ENCODE measurements at regions not wholly inside any gene's neighbourhood (a gene's known extent, or its start where the extent isn't known, plus 50 kb on each side); places are given as distances from the start of the nearest gene placed in this dataset.

DNA sequence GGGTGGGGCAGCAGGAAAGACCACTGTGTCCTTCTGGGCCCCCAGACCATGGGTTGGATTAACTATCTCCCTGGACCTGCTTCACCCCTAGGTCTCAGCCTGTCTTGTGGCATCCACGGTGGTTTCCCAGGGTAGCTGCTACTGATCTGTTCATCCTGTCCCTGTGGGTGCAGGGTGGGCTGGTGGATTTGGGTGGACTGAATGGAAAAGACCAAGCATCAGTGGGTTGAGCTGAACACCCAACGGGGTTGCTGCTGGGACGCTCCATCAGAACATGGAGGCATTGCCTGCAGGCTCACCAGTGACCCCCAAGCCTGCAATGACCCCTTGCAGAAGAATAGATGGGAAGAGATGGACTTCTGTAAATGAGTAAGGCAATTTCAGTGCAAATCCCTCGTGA is 812.1 kb downstream of the TBC1D22A start:
- Histone ChIP-seq H3K27me3 (ENCODE audit: insufficient read depth, low read length) (no peaks in the 10 kb centered on the region), H3K27ac (ENCODE audit: low read length) (no peak overlapping the region), H3K9ac (ENCODE audit: low read depth, low read length) (no peak overlapping the region), H3K36me3 (ENCODE audit: insufficient read depth, low read depth, low read length) (no peaks in the 10 kb centered on the region), H3K4me1 (ENCODE audit: insufficient read depth, low read length) (no peaks in the 10 kb centered on the region), H3K9me3 (ENCODE audit: insufficient read depth, low read depth, low read length) (no peaks in the 10 kb centered on the region), H3K4me3 (ENCODE audit: low read length) (no peak overlapping the region)

- H3K27me3 ChIP-seq (ENCODE audit: insufficient read depth, low read length) = no peaks in the 10 kb centered on the region
- H3K27ac ChIP-seq (ENCODE audit: low read length) = no peak overlapping the region
- no peaks in the 10 kb centered on the region for H3K36me3 ChIP-seq (ENCODE audit: insufficient read depth, low read depth, low read length)
- no peaks in the 10 kb centered on the region for H3K9me3 ChIP-seq (ENCODE audit: insufficient read depth, low read depth, low read length)
- H3K4me1 ChIP-seq (ENCODE audit: insufficient read depth, low read length) = no peaks in the 10 kb centered on the region
- no peak overlapping the region for H3K9ac ChIP-seq (ENCODE audit: low read depth, low read length)
- no peak overlapping the region for H3K4me3 ChIP-seq (ENCODE audit: low read length)
Observed at GRCh38 chr22:47573141-47573540, 810.7 kb downstream of the TBC1D22A start.

DNA sequence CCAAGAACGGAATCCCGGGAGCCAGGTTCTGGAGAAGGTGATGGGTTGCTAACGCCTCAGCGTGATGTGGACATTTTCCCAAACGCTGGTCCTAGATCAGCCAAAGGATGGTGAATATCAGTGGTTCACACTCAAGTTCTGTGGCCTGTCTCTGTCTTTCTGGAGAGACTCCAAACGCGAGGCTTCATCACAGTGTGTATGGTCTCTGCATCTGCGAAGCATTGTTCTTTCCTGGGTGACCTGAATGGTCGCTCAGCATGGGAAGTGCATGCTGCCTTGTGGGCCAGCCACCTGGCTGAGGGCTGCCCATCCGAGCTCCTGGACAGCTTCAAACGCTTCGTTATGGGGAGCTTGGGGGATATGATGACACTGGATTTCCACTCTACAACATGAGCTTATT is 810.0 kb downstream of the TBC1D22A start:
- no peaks in the 10 kb centered on the region for H3K4me1 ChIP-seq (ENCODE audit: insufficient read depth, low read length)
- no peak overlapping the region for H3K4me3 ChIP-seq (ENCODE audit: low read length)
- H3K9me3 ChIP-seq (ENCODE audit: insufficient read depth, low read depth, low read length) = no peaks in the 10 kb centered on the region

GRCh38 chr22:47571616-47572015 is 809.2 kb downstream of the TBC1D22A start:
- Histone ChIP-seq H3K4me3 (ENCODE audit: low read length) (no peak overlapping the region), H3K36me3 (ENCODE audit: insufficient read depth, low read depth, low read length) (no peaks in the 10 kb centered on the region), H3K27ac (ENCODE audit: low read length) (no peak overlapping the region), H3K4me1 (ENCODE audit: insufficient read depth, low read length) (no peaks in the 10 kb centered on the region), H3K9ac (ENCODE audit: low read depth, low read length) (no peak overlapping the region), H3K9me3 (ENCODE audit: insufficient read depth, low read depth, low read length) (no peaks in the 10 kb centered on the region), H3K27me3 (ENCODE audit: insufficient read depth, low read length) (no peaks in the 10 kb centered on the region)

More for the DNA sequence above, 810.0 kb downstream of the TBC1D22A start:
- no peak overlapping the region for H3K9ac ChIP-seq (ENCODE audit: low read depth, low read length)
- H3K36me3 ChIP-seq (ENCODE audit: insufficient read depth, low read depth, low read length) = no peaks in the 10 kb centered on the region
- H3K27ac ChIP-seq (ENCODE audit: low read length) = no peak overlapping the region
- H3K27me3 ChIP-seq (ENCODE audit: insufficient read depth, low read length) = no peaks in the 10 kb centered on the region

DNA sequence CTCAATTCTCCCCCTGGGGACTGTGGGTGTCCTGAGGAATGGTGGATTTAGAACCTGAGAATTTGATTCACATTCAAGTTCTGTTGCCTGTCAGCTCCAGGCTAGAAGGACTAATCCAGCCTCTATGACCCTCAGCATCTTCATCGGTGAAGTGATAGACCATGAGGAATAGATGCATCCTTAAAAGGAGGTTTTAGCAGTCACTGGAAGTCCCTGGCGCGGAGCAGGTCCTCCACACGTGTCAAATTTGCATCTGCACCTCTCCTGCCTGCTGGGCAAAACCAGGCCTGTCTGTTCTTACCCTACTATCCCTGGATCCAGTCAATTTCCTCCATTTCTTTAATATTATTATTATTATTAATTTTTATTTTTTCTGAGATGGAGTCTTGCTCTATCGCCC is 808.4 kb downstream of the TBC1D22A start:
- Histone ChIP-seq H3K4me3 (ENCODE audit: low read length) (no peak overlapping the region), H3K9me3 (ENCODE audit: insufficient read depth, low read depth, low read length) (no peaks in the 10 kb centered on the region)

GRCh38 chr22:47570300-47570685 is 807.8 kb downstream of the TBC1D22A start:
- Histone ChIP-seq H3K4me3 (ENCODE audit: low read length) (no peak overlapping the region), H3K4me1 (ENCODE audit: insufficient read depth, low read length) (no peaks in the 10 kb centered on the region)

More for the DNA sequence above, 808.4 kb downstream of the TBC1D22A start:
- H3K36me3 ChIP-seq (ENCODE audit: insufficient read depth, low read depth, low read length) = no peaks in the 10 kb centered on the region
- no peaks in the 10 kb centered on the region for H3K27me3 ChIP-seq (ENCODE audit: insufficient read depth, low read length)
- H3K4me1 ChIP-seq (ENCODE audit: insufficient read depth, low read length) = no peaks in the 10 kb centered on the region
- H3K27ac ChIP-seq (ENCODE audit: low read length) = no peak overlapping the region
- no peak overlapping the region for H3K9ac ChIP-seq (ENCODE audit: low read depth, low read length)

DNA sequence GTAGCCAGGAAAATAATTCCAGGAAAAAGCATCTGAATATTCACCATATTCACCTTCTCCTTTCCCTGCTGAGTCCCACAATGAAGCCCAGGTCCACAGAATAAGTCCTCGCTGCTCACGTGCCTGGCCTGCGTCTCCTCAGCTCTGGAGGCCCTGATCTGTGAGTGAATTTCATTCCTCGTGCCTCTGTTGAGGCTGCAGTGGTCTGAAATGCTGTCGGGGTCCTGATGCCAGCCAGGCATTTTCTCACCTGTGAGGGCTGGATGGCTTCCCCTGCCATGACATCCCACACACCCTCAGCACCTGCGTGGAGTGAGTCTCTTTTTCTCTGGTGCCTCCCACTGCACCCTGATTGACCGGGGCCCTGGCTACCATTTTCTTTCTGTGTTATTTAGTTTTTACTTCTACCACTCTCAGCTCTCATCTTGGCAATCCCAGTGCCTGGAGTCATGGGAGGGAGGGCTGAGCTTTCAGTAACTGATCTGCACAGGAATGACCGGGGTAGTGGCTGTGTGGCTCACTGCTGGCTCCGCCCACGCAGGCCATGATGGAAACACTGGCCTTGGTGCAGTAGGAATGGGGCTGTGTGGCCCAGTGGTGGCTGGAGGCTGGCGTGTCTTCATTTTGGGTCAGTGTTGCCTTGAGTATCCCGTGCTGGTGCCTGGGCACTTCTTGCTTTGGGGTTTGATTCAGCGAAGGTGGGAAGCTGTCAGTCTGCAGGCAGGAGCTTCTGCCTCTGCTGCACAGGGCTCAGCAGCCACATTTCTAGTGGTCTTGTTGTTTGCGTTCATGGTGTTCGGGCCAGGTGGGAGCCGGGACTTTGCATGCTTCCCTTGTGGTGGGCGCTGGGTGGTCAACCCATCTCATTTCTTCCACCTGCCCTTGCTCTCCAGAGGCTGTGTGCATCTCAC is 807.2 kb downstream of the TBC1D22A start:
- Histone ChIP-seq H3K9ac (ENCODE audit: low read depth, low read length) (no peak overlapping the region), H3K4me3 (ENCODE audit: low read length) (no peak overlapping the region), H3K27ac (ENCODE audit: low read length) (no peak overlapping the region), H3K4me1 (ENCODE audit: insufficient read depth, low read length) (no peaks in the 10 kb centered on the region), H3K27me3 (ENCODE audit: insufficient read depth, low read length) (no peaks in the 10 kb centered on the region), H3K9me3 (ENCODE audit: insufficient read depth, low read depth, low read length) (no peaks in the 10 kb centered on the region), H3K36me3 (ENCODE audit: insufficient read depth, low read depth, low read length) (no peaks in the 10 kb centered on the region)

More at GRCh38 chr22:47570300-47570685, 807.8 kb downstream of the TBC1D22A start:
- Histone ChIP-seq H3K9ac (ENCODE audit: low read depth, low read length) (no peak overlapping the region), H3K36me3 (ENCODE audit: insufficient read depth, low read depth, low read length) (no peaks in the 10 kb centered on the region), H3K9me3 (ENCODE audit: insufficient read depth, low read depth, low read length) (no peaks in the 10 kb centered on the region), H3K27ac (ENCODE audit: low read length) (no peak overlapping the region), H3K27me3 (ENCODE audit: insufficient read depth, low read length) (no peaks in the 10 kb centered on the region)

DNA sequence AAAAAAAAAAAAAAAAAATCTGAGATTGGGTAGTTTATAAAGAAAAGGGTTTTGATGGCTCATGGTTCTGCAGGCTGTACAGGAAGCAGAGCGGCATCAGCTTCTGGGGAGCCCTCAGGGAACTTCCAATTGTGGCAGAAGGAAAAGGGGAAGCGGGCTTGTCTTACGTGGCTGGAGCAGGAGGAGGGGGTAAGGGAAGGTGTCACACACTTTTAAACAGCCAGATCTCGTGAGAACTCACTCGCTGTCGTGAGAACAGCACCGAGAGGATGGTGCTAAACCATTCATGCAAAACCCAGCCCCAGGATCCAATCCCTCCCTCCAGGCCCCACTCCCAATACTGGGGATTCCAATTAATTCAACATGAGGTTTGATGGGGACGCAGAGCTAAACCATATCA is 806.2 kb downstream of the TBC1D22A start:
- Histone ChIP-seq H3K27ac (ENCODE audit: low read length) (no peak overlapping the region), H3K36me3 (ENCODE audit: insufficient read depth, low read depth, low read length) (no peaks in the 10 kb centered on the region), H3K4me1 (ENCODE audit: insufficient read depth, low read length) (no peaks in the 10 kb centered on the region), H3K9me3 (ENCODE audit: insufficient read depth, low read depth, low read length) (no peaks in the 10 kb centered on the region), H3K4me3 (ENCODE audit: low read length) (no peak overlapping the region), H3K27me3 (ENCODE audit: insufficient read depth, low read length) (no peaks in the 10 kb centered on the region), H3K9ac (ENCODE audit: low read depth, low read length) (no peak overlapping the region)

DNA sequence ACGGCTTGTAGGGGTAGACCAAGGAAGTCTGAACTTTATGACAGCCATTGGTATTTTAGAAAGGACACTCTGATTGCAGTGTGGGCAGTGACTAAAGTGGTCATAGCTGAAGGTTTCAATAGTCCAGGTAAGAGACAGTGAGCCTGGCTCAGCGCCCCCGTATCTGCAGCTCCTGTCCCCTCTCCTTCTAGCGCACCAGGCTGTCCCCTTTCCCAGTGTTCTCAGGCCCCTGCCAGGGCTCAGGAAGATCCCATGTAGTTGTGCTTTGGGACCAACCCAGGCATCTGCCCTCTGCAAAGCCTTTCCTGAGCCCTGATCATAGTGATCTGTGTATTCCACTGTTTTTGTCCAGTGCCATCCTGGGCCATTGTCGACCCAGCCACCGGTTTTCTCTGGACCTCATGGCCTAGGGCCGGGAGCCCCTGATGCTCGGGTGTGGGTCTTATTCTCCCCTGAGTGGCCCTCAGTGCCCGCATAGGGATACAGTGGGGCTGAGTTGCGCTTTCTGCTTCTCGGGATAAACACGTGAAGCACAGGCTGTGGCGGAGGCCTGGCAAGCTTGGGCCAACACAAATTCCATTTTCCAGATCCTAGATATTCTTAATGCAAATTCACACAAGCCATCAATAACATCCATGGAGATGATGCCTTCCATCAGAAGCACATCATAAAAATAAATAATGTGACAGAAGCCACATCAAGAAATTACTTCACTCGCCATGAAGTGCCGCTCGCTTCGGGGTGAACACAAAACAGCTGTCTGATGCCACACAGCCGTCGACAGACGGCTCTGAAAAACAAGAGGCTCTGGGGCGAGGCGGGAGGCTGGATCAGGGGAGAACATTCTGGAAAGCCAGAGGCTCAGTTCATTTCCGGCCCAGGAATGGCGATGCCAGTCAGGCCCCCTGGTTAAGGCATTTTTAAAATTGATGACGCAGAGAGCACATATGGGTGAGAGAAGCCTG is 805.0 kb downstream of the TBC1D22A start:
- no peak overlapping the region for H3K4me3 ChIP-seq (ENCODE audit: low read length)
- no peak overlapping the region for H3K9ac ChIP-seq (ENCODE audit: low read depth, low read length)
- H3K9me3 ChIP-seq (ENCODE audit: insufficient read depth, low read depth, low read length) = no peaks in the 10 kb centered on the region

GRCh38 chr22:47566491-47566890 is 804.0 kb downstream of the TBC1D22A start:
- no peaks in the 10 kb centered on the region for H3K4me1 ChIP-seq (ENCODE audit: insufficient read depth, low read length)
- no peak overlapping the region for H3K9ac ChIP-seq (ENCODE audit: low read depth, low read length)
- H3K9me3 ChIP-seq (ENCODE audit: insufficient read depth, low read depth, low read length) = no peaks in the 10 kb centered on the region
- no peaks in the 10 kb centered on the region for H3K27me3 ChIP-seq (ENCODE audit: insufficient read depth, low read length)
- no peak overlapping the region for H3K27ac ChIP-seq (ENCODE audit: low read length)
- no peak overlapping the region for H3K4me3 ChIP-seq (ENCODE audit: low read length)
- H3K36me3 ChIP-seq (ENCODE audit: insufficient read depth, low read depth, low read length) = no peaks in the 10 kb centered on the region

More for the DNA sequence above, 805.0 kb downstream of the TBC1D22A start:
- Histone ChIP-seq H3K27ac (ENCODE audit: low read length) (no peak overlapping the region), H3K4me1 (ENCODE audit: insufficient read depth, low read length) (no peaks in the 10 kb centered on the region), H3K36me3 (ENCODE audit: insufficient read depth, low read depth, low read length) (no peaks in the 10 kb centered on the region), H3K27me3 (ENCODE audit: insufficient read depth, low read length) (no peaks in the 10 kb centered on the region)

DNA sequence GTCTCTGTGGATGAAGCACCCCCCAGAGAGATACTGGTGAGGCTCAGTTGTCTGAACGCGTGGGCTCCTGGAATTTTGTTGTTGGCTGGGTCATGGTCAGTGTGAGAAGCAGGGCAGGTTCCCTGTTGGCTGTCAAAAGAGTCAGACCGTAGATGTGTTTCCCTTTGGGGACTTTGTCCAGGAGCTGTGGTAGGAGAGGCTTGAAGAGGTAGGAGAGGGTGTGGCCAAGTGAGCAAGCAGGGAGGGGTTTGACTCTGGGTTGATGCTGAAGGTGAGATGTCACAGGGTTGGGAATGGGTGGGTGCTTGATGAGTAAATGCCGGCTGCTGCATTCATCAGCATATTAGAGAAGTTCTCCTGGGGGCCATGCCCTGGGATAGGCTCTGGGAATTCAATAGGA is 803.2 kb downstream of the TBC1D22A start:
- Histone ChIP-seq H3K9ac (ENCODE audit: low read depth, low read length) (no peak overlapping the region), H3K4me3 (ENCODE audit: low read length) (no peak overlapping the region), H3K4me1 (ENCODE audit: insufficient read depth, low read length) (no peaks in the 10 kb centered on the region), H3K27ac (ENCODE audit: low read length) (no peak overlapping the region), H3K27me3 (ENCODE audit: insufficient read depth, low read length) (no peaks in the 10 kb centered on the region), H3K9me3 (ENCODE audit: insufficient read depth, low read depth, low read length) (no peaks in the 10 kb centered on the region), H3K36me3 (ENCODE audit: insufficient read depth, low read depth, low read length) (no peaks in the 10 kb centered on the region)

Measured in iPS-20b (cell line).